ENCODE measurements at regions not wholly inside any gene's neighbourhood (a gene's known extent, or its start where the extent isn't known, plus 50 kb on each side); places are given as distances from the start of the nearest gene placed in this dataset.

- 100% methylated on average over 1 of the region's 2 CpGs for WGBS (ENCODE audit: insufficient coverage)
- TF ChIP-seq CTCF (IDR thresholded peaks at IDR 0.05) = no peak
- Mint-ChIP-seq H3K4me1 (no peaks in the 10 kb centered on the region), H3K9me3 (no peaks in the 10 kb centered on the region), H3K4me3 (no peak overlapping the region), H3K36me3 (no peaks in the 10 kb centered on the region), H3K27me3 (ENCODE audit: low read depth in 2 of 2) (peaks cover 4 to 8% of the 10 kb centered on the region in 2 donors), H3K27ac (no peak overlapping the region)
- no peak overlapping the region for H3K4me3 ChIP-seq (ENCODE audit: low read length)
- no peaks in the 10 kb centered on the region for H3K9me3 ChIP-seq (ENCODE audit: control insufficient read depth, insufficient read depth, low read length)
- intact Hi-C loops (cut with micrococcal nuclease) = no loop called here
- no peak for ATAC-seq
- no peak for DNase-seq
- H3K4me1 ChIP-seq (ENCODE audit: control insufficient read depth, insufficient read depth, low read length) = no peaks in the 10 kb centered on the region
- H3K27me3 ChIP-seq (ENCODE audit: control insufficient read depth, insufficient read depth, low read length) = no peaks in the 10 kb centered on the region
- H3K27ac ChIP-seq (ENCODE audit: low read length) = no peak overlapping the region
- no peaks in the 10 kb centered on the region for H3K36me3 ChIP-seq (ENCODE audit: control insufficient read depth, insufficient read depth, low read length)
These were observed 426.1 kb downstream of the PLPP3 start for GRCh38 chr1:56153276-56153675.

GRCh38 chr1:56152635-56153034 is 426.7 kb downstream of the PLPP3 start:
- H3K36me3 Mint-ChIP-seq = no peaks in the 10 kb centered on the region
- Histone ChIP-seq H3K4me1 (ENCODE audit: control insufficient read depth, insufficient read depth, low read length) (no peaks in the 10 kb centered on the region), H3K27me3 (ENCODE audit: control insufficient read depth, insufficient read depth, low read length) (no peaks in the 10 kb centered on the region), H3K9me3 (ENCODE audit: control insufficient read depth, insufficient read depth, low read length) (no peaks in the 10 kb centered on the region), H3K4me3 (ENCODE audit: low read length) (no peak overlapping the region), H3K36me3 (ENCODE audit: control insufficient read depth, insufficient read depth, low read length) (no peaks in the 10 kb centered on the region), H3K27ac (ENCODE audit: low read length) (no peak overlapping the region)
- intact Hi-C loops (cut with micrococcal nuclease) = no loop called here
- no peaks in the 10 kb centered on the region for H3K4me1 Mint-ChIP-seq
- H3K9me3 Mint-ChIP-seq = no peaks in the 10 kb centered on the region
- H3K27ac Mint-ChIP-seq = no peak overlapping the region
- no peak for TF ChIP-seq CTCF (IDR thresholded peaks at IDR 0.05)
- ATAC-seq (no peak), DNase-seq (no peak)
- 86% methylated on average over 3 of the region's 3 CpGs for WGBS (ENCODE audit: insufficient coverage)
- no peak overlapping the region for H3K4me3 Mint-ChIP-seq
- H3K27me3 Mint-ChIP-seq (ENCODE audit: low read depth in 2 of 2) = peaks cover 4 to 8% of the 10 kb centered on the region in 2 donors

GRCh38 chr1:56151402-56151801 is 428.0 kb downstream of the PLPP3 start:
- Histone ChIP-seq H3K27ac (ENCODE audit: low read length) (no peak overlapping the region), H3K9me3 (ENCODE audit: control insufficient read depth, insufficient read depth, low read length) (no peaks in the 10 kb centered on the region), H3K4me3 (ENCODE audit: low read length) (no peak overlapping the region), H3K36me3 (ENCODE audit: control insufficient read depth, insufficient read depth, low read length) (no peaks in the 10 kb centered on the region), H3K4me1 (ENCODE audit: control insufficient read depth, insufficient read depth, low read length) (no peaks in the 10 kb centered on the region), H3K27me3 (ENCODE audit: control insufficient read depth, insufficient read depth, low read length) (no peaks in the 10 kb centered on the region)
- H3K27me3 Mint-ChIP-seq (ENCODE audit: low read depth in 2 of 2) = peaks cover 4 to 8% of the 10 kb centered on the region in 2 donors
- TF ChIP-seq CTCF (IDR thresholded peaks at IDR 0.05) = no peak
- no peaks in the 10 kb centered on the region for H3K36me3 Mint-ChIP-seq
- no peak for ATAC-seq
- H3K4me1 Mint-ChIP-seq = no peaks in the 10 kb centered on the region
- no peak overlapping the region for H3K4me3 Mint-ChIP-seq
- no peak for DNase-seq
- WGBS (ENCODE audit: insufficient coverage) = 100% methylated on average over 1 of the region's 2 CpGs
- no peak overlapping the region for H3K27ac Mint-ChIP-seq
- no peaks in the 10 kb centered on the region for H3K9me3 Mint-ChIP-seq
- intact Hi-C loops (cut with micrococcal nuclease) = no loop called here

- no peaks in the 10 kb centered on the region for H3K9me3 ChIP-seq (ENCODE audit: control insufficient read depth, insufficient read depth, low read length)
- H3K9me3 Mint-ChIP-seq = no peaks in the 10 kb centered on the region
- no peak for ATAC-seq
- 90% methylated on average over 5 of the region's 5 CpGs for WGBS (ENCODE audit: insufficient coverage)
- H3K36me3 ChIP-seq (ENCODE audit: control insufficient read depth, insufficient read depth, low read length) = no peaks in the 10 kb centered on the region
- H3K36me3 Mint-ChIP-seq = no peaks in the 10 kb centered on the region
- H3K27ac Mint-ChIP-seq = no peak overlapping the region
- no peak overlapping the region for H3K4me3 ChIP-seq (ENCODE audit: low read length)
- no peak for DNase-seq
- H3K27me3 ChIP-seq (ENCODE audit: control insufficient read depth, insufficient read depth, low read length) = no peaks in the 10 kb centered on the region
- H3K4me1 Mint-ChIP-seq = no peaks in the 10 kb centered on the region
- H3K4me3 Mint-ChIP-seq = no peak overlapping the region
- H3K27me3 Mint-ChIP-seq (ENCODE audit: low read depth in 2 of 2) = peaks cover 4 to 8% of the 10 kb centered on the region in 2 donors
- H3K4me1 ChIP-seq (ENCODE audit: control insufficient read depth, insufficient read depth, low read length) = no peaks in the 10 kb centered on the region
- intact Hi-C loops (cut with micrococcal nuclease) = no loop called here
- H3K27ac ChIP-seq (ENCODE audit: low read length) = no peak overlapping the region
- no peak for TF ChIP-seq CTCF (IDR thresholded peaks at IDR 0.05)
These were observed 428.7 kb downstream of the PLPP3 start for GRCh38 chr1:56150441-56151215.
